ENCODE measurements at regions not wholly inside any gene's neighbourhood (a gene's known extent, or its start where the extent isn't known, plus 50 kb on each side); places are given as distances from the start of the nearest gene placed in this dataset.

- TF ChIP-seq POLR2A (IDR thresholded peaks at IDR 0.05; ENCODE audit: borderline replicate concordance, extremely low read depth, insufficient read depth, insufficient read length) (no peak), EZH2phosphoT487 (IDR thresholded peaks at IDR 0.05; ENCODE audit: borderline replicate concordance) (no peak), SRF (IDR thresholded peaks at IDR 0.05; ENCODE audit: low read depth) (no peak)
Measured at GRCh38 chr2:120846406-120847095, 110.9 kb downstream of the GLI2 start (continued).

GRCh38 chr2:120847700-120848321 lies 112.1 kb downstream of the GLI2 start:
- Histone ChIP-seq H3K27me3 (ENCODE audit: insufficient read depth, low read length) (no peaks in the 10 kb centered on the region), H2AFZ (ENCODE audit: low read depth, low read length, poor library complexity, severe bottlenecking) (no peak overlapping the region), H3K9me2 (ENCODE audit: insufficient read depth) (no peaks in the 10 kb centered on the region), H3K79me2 (ENCODE audit: insufficient read depth, low read length) (no peaks in the 10 kb centered on the region), H4K20me1 (ENCODE audit: insufficient read depth) (no peaks in the 10 kb centered on the region), H3K4me1 (ENCODE audit: control insufficient read depth in 1 of 2, insufficient read depth in 2 of 2, low read length in 2 of 2) (no peaks in the 10 kb centered on the region), H3K4me3 (replicated peaks in 1 of 2; ENCODE audit: low read depth in 1 of 2, low read length in 2 of 2) (no peak overlapping the region), H3K9ac (ENCODE audit: low read length) (no peak overlapping the region), H3K9me3 (ENCODE audit: control insufficient read depth in 1 of 2, insufficient read depth in 1 of 2, low read depth in 1 of 2, low read length in 2 of 2) (no peaks in the 10 kb centered on the region), H3K27ac (ENCODE audit: low read depth, low read length) (no peak overlapping the region), H3K36me3 (ENCODE audit: control insufficient read depth in 1 of 2, insufficient read depth in 2 of 2, low read length in 2 of 2) (no peaks in the 10 kb centered on the region), H3K4me2 (ENCODE audit: low read length) (no peak overlapping the region)
- TF ChIP-seq EZH2phosphoT487 (IDR thresholded peaks at IDR 0.05; ENCODE audit: borderline replicate concordance) (no peak), FOSL1 (IDR thresholded peaks at IDR 0.05; ENCODE audit: low read depth) (no peak), ZNF274 (IDR thresholded peaks at IDR 0.05; ENCODE audit: low read depth, low read length) (no peak), CBX3 (IDR thresholded peaks at IDR 0.05; ENCODE audit: low read depth) (no peak), EGR1 (IDR thresholded peaks at IDR 0.05; ENCODE audit: low read depth) (no peak), SRF (IDR thresholded peaks at IDR 0.05; ENCODE audit: low read depth) (no peak), YY1 (IDR thresholded peaks at IDR 0.05; ENCODE audit: extremely low read depth, insufficient replicate concordance, low read depth, low read length) (no peak), POLR2AphosphoS5 (IDR thresholded peaks at IDR 0.05; ENCODE audit: low read depth, low read length) (no peak), EZH2 (IDR thresholded peaks at IDR 0.05) (no peak), JUND (IDR thresholded peaks at IDR 0.05) (no peak), MAX (IDR thresholded peaks at IDR 0.05) (no peak), SIN3A (IDR thresholded peaks at IDR 0.05; ENCODE audit: low read depth) (no peak), CTCF (IDR thresholded peaks at IDR 0.05 in 2 of 3, conservative IDR thresholded peaks at IDR 0.05 in 1 of 3; ENCODE audit: borderline replicate concordance in 1 of 3, insufficient read depth in 1 of 3, low read depth in 2 of 3, low read length in 2 of 3) (no peak)
- ChIA-PET CTCF (no interaction called here), RAD21 (ENCODE audit: low non-redundant PET in 1 of 2, low total read pairs in 2 of 2, uncharacterized antibody in 2 of 2, unreplicated experiment in 2 of 2) (no interaction called here), POLR2A (no interaction called here)
- DNase-seq (ENCODE audit: low read depth, low spot score) (no peak), ATAC-seq (no peak)
- no TSS peak for BruUV-seq (replicated peaks)
- intact Hi-C loops (cut with micrococcal nuclease): no loop called here
